HG03521 (cell line): ENCODE measurements at regions not wholly inside any gene's neighbourhood (a gene's known extent, or its start where the extent isn't known, plus 50 kb on each side); places are given as distances from the start of the nearest gene placed in this dataset.
"Not testable (repeated sequence)": the region's sequence is repeated elsewhere in the genome, so short reads cannot be mapped to it uniquely, and the experiment has no call there.

Source experiments
- ATAC-seq: cut with Tn5 transposase; IDR thresholded peaks from one replicate; pipeline ENCODE4 v1.9.1; 2021; ENCODE audit warnings: mild to moderate bottlenecking, moderate library complexity; ENCODE audit not compliant: unreplicated experiment

DNA sequence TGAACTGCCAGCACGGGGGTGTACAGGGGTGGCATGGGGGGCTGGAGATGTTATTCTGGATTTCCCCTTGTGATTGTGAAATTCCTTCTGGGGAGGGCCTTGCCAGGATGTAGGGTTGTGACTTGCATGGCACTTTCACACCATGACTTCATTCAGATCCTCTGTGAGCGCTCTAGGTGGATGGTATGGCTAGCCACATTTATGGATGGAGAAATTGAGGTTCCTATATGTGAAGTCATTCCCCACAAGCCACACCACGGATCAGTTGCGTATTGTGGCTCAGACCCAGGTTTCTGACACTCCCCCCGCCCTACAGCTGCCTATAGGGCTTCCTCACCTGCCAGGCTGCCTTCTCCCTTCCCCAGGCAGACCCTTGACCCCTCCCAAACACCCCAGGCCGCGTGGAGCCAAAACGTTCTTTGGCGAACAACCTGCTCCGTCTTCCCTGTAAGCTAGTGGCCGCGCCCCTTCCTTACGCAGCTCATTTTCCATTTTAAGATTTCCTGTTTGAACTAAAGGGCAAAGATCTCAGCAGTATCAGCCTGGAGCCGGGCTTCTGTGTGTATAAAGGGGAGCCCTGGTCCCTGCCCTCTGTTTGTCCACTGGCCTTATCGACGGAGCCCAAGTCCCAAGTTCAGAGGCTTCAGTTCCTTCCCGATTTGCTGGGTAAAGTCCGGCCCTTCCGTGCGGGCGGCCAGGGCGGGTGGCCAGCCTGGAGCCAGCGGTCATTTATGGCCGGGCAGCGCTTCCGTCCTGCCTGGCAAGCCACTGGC is 97.8 kb upstream of the KLF4 start:
- ATAC-seq = no peak

GRCh38 chr9:107586493-107586892 is 96.9 kb upstream of the KLF4 start:
- no peak for ATAC-seq

DNA sequence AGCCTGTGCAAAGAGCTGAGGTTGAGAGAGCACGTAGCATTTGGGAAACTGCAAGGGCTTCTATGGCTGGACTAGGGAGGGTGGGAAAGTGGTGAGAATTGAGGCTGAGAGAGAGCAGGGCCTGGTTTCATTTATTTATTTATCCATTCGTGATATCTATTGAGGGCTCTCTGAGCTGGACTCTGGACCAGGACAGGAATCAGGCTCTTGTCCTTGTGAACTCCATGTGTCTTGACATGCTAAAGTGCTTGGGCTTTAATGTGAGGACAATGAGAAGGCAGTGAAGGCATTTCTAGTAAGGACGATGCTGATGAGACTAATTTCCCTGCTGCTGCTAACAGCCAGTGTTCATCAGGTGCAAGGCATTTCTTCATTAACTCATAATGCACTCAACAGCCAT is 95.9 kb upstream of the KLF4 start:
- ATAC-seq = no peak

DNA sequence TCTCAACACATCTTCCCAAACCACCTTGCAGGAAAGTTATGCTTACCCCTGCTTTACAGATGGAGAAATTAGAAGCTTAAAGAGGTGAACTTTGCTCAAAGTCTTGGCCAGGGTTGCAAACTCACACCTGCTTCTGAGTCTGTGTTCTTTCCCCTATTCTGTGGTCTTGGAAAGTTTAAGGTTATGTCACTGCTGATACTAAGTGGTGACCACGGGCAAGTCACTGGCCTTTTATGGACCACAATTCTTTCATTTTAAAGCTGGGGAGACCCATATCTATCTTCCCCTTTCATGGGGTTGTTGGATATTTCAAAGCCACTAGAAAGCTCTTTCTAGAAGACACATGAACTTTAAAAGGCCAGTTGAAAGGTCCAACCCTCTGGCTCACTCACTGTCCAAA is 95.4 kb upstream of the KLF4 start:
- no peak for ATAC-seq

GRCh38 chr9:107584186-107584585 is 94.6 kb upstream of the KLF4 start:
- no peak for ATAC-seq

- ATAC-seq = no peak
Measured at GRCh38 chr9:107577140-107577776, 87.7 kb upstream of the KLF4 start.

DNA sequence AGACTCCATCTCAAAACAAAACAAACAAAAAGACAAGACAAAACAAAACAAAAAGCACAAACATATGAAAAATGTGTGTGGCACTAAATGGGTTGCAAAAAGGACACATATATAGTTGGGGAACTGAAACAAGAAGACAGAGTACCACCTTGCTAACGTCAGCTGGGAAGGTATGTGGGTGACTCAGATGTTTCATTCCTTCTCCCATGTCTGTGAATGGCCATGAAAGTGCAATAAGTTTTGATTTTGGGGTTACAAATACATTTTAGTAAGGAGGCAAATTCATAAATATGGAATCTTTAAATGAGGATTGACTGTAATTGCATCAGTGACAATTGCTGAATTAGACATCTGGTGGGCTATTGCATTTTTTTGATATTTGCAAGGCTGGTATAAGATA is 81.6 kb upstream of the KLF4 start:
- no peak for ATAC-seq

GRCh38 chr9:107569174-107569573 is 79.6 kb upstream of the KLF4 start:
- ATAC-seq = no peak

DNA sequence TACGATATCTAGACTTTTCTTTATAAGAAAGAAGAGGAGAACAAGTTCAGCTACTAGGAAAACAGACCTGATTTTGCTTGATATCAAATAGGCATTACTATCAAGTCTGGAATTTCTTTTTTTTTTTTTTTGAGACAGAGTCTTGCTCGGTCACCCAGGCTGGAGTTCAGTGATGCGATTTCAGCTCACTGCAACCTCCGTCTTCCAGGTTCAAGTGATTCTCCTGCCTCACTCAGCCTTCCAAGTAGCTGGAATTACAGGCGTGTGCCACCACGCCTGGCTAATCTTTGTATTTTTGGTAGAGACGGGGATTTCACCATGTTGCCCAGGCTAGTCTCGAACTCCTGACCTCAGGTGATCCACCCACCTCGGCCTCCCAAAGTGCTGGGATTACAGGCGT is 78.8 kb upstream of the KLF4 start:
- not testable (repeated sequence) for ATAC-seq

- ATAC-seq = no peak
Measured at GRCh38 chr9:107567462-107567861, 77.9 kb upstream of the KLF4 start.

DNA sequence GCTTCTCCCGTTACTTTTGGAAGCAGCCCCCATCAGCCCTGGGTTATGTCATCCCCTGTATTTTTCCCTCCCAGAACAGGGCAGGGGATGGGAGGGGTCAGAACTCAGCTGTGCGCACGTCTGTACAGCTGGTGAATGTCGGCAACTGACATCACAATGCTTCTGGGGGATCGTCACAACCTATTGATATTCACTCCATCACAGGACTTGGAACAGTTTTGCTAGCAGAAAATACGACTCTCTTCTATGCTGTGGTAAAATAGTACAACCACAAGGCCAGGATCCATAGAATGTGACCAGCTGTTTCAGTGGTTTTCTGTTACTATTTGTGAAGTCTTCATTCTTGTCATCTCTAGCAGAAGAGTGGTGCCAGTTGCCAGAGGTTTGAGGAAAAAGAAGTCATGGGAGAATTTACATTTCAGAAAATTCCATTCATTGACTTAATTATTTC is 77.1 kb upstream of the KLF4 start:
- ATAC-seq = no peak

GRCh38 chr9:107562798-107563197 is 73.2 kb upstream of the KLF4 start:
- ATAC-seq = no peak

DNA sequence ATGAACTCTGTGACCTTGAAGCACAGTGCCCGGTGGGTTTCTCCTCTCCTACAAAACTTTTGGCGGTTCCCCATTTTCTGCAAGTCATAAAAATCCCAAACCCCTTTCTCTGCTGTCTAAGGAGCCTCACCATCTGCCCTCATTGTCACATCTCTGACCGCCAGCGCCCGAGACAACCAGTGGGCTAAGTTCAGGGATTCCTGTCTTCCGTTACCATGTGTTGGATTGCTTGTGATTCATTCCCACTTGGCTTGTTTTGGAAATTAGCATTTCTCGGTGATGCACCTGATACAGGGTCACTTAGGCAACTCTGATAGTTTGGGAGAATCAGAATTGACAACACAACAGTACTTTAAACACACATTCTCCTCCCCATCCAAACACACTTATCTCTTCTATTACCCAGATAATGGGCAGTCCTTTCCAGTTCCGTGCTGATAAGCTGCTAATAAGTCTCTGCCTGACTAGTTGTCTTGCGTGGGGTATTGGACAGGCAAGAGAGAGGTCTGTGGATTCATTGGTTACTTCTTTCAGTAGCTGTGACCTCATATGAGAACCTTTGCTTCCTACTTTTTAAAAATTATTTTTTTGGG is 70.0 kb upstream of the KLF4 start:
- ATAC-seq = no peak

GRCh38 chr9:107557236-107557990 is 67.8 kb upstream of the KLF4 start:
- no peak for ATAC-seq

DNA sequence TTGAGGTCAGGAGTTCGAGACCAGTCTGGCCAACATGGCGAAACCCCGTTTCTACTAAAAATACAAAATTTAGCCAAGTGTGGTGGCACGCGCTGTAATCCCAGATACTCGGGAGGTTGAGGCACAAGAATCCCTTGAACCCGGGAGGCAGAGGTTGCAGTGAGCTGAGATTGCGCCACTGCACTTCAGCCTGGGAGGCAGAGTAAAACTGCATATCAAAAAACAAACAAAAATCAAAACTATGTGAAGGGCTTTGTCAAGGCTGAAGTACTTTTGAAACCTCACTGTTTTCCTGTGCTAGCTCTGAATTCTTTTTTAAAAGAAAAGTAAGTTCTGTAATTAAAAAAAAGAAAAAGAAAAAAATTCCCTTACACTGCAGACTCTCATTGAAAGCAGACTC is 65.1 kb upstream of the KLF4 start:
- ATAC-seq = no peak

DNA sequence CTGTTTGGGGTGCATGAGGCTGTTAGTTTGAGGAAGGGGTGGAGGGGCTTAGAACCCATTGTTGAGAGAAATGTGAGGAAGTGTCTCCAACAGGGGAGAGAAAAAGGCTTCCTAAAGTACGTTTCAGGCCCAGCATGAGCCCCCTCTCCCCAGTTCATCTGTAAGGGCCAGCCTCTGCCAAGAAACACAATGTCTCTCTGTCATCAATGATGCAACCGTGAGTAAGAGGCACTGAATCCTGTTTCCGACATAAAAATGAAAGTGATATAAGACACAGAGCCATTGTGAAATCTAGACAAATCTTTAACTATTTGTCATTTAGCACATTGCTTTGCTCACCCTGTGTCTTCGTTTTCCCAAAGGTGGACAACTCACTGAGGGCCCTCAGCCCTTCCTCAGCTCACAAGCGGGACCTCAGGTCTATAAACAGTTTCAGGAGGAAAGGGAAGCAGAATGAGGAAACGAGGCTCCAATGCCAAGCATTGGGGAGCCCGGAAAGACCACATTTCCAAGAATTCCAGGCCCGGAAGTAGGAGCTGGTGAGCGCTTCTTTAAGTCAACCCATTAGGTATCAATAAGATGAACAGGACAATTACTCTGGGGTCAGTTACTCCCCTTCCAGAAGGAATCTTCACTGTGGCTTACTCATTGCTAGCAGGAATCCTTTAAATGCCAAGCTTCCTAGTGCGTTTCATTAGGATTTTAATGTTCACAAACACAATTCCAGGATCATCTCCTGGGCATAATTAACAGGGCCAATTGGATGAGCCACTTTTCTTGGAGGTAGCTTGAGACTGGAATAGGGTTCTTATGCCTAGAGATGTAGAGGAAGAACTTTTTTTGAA is 59.0 kb upstream of the KLF4 start:
- ATAC-seq = no peak

GRCh38 chr9:107547772-107548297 is 58.3 kb upstream of the KLF4 start:
- no peak for ATAC-seq

- no peak for ATAC-seq
Measured at GRCh38 chr9:107547303-107547702, 57.7 kb upstream of the KLF4 start.

DNA sequence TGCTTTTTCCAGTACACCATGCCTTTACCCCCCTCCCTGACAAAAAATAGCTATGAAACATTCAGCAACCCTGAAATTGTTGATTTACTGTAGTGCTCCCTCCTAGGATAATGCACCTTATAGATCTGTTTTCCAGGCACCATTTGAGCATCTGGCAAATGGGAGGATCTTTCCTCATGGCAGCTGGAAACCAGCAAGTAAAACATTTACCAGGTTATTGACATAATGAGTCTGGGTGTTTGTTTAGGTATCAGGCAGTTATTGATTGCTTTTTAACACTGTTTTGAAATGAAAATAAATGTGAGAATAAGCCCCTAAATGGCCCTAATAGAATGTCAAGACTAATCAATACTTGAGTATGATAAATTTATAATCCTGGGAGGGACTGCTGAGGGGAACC is 57.3 kb upstream of the KLF4 start:
- no peak for ATAC-seq

GRCh38 chr9:107545036-107545435 is 55.5 kb upstream of the KLF4 start:
- no peak for ATAC-seq
